ENCODE measurements at regions not wholly inside any gene's neighbourhood (a gene's known extent, or its start where the extent isn't known, plus 50 kb on each side); places are given as distances from the start of the nearest gene placed in this dataset.

- H3K4me1 ChIP-seq (ENCODE audit: control insufficient read depth, insufficient read depth, low read length), result no peaks in the 10 kb centered on the region
- no peak overlapping the region for H3K9ac ChIP-seq (ENCODE audit: low read depth, low read length)
- H3K9me3 ChIP-seq (replicated peaks; ENCODE audit: low read length), result peaks cover 10% of the 10 kb centered on the region
- no peak overlapping the region for H3K4me3 ChIP-seq (ENCODE audit: low read length)
- H3K27me3 ChIP-seq (ENCODE audit: control insufficient read depth, insufficient read depth, low read length), result no peaks in the 10 kb centered on the region
- no peaks in the 10 kb centered on the region for H3K36me3 ChIP-seq (ENCODE audit: insufficient read depth, low read length)
- no peak overlapping the region for H3K4me2 ChIP-seq (ENCODE audit: low read length)
Measured at GRCh38 chr1:239765163-239765562, 326.5 kb upstream of the FMN2 start.

DNA sequence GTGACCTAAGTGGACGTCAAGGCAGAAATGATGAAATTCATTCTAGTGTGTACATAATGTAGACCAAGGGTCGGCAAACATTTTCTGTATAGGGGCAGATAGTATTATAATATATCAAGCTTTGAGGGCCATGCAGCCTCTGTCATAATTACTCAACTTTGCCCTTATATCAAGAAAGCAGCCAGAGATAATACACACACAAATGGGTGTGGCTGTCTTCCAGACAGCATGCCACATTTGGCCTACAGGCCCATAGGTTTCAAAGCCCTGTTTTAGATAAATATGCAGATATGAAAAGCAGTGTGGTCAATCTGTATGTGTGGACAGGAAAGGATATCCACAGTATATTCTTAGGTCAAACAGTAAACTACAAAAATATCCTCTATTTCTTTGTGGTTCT, 320.1 kb upstream of the FMN2 start:
- no peak overlapping the region for H3K4me2 ChIP-seq (ENCODE audit: low read length)
- no peaks in the 10 kb centered on the region for H3K4me1 ChIP-seq (ENCODE audit: control insufficient read depth, insufficient read depth, low read length)
- H3K36me3 ChIP-seq (ENCODE audit: insufficient read depth, low read length), result no peaks in the 10 kb centered on the region
- H3K27me3 ChIP-seq (ENCODE audit: control insufficient read depth, insufficient read depth, low read length), result no peaks in the 10 kb centered on the region
- no peak overlapping the region for H3K4me3 ChIP-seq (ENCODE audit: low read length)
- H3K9ac ChIP-seq (ENCODE audit: low read depth, low read length), result no peak overlapping the region
- H3K9me3 ChIP-seq (replicated peaks; ENCODE audit: low read length), result peaks cover 9% of the 10 kb centered on the region

- no peak overlapping the region for H3K4me2 ChIP-seq (ENCODE audit: low read length)
- no peaks in the 10 kb centered on the region for H3K27me3 ChIP-seq (ENCODE audit: control insufficient read depth, insufficient read depth, low read length)
- H3K36me3 ChIP-seq (ENCODE audit: insufficient read depth, low read length), result no peaks in the 10 kb centered on the region
- no peak overlapping the region for H3K9ac ChIP-seq (ENCODE audit: low read depth, low read length)
- H3K4me3 ChIP-seq (ENCODE audit: low read length), result no peak overlapping the region
- H3K4me1 ChIP-seq (ENCODE audit: control insufficient read depth, insufficient read depth, low read length), result no peaks in the 10 kb centered on the region
- H3K9me3 ChIP-seq (replicated peaks; ENCODE audit: low read length), result peaks cover 9% of the 10 kb centered on the region
Measured at GRCh38 chr1:239772446-239772845, 319.2 kb upstream of the FMN2 start.

GRCh38 chr1:239775466-239775865, 316.2 kb upstream of the FMN2 start:
- Histone ChIP-seq H3K4me1 (ENCODE audit: control insufficient read depth, insufficient read depth, low read length) (no peaks in the 10 kb centered on the region), H3K27me3 (ENCODE audit: control insufficient read depth, insufficient read depth, low read length) (no peaks in the 10 kb centered on the region), H3K9ac (ENCODE audit: low read depth, low read length) (no peak overlapping the region), H3K9me3 (replicated peaks; ENCODE audit: low read length) (peaks cover 3% of the 10 kb centered on the region), H3K4me3 (ENCODE audit: low read length) (no peak overlapping the region), H3K36me3 (ENCODE audit: insufficient read depth, low read length) (no peaks in the 10 kb centered on the region), H3K4me2 (ENCODE audit: low read length) (no peak overlapping the region)

DNA sequence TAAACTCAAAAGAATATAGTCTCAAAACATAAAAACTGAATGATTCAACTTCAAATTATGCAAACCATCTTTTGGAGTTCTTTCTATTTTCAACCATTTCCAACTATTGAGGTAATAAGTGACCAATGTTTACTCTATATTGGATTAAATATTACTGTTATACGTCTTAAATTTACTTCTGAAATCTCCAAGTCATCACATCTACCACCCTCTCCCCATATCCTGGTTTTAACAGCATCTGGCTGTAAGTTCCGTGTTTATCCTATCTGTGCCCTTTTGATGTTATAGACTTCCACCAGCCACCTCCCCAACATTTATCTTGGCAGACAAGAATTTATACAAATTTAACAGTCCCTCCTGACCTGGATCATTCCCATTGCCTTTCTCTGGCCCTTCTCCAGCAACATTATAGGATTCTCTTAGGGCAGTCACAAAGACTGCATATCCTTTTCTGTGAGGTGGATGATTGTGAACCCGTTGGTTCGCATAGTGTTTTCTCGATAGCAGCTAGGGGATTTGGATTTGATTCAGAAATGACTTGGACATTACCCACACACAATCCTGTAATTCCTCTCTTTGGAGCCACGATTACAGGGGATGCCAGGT, 313.4 kb upstream of the FMN2 start:
- Histone ChIP-seq H3K9ac (ENCODE audit: low read depth, low read length) (no peak overlapping the region), H3K9me3 (replicated peaks; ENCODE audit: low read length) (no peaks in the 10 kb centered on the region), H3K4me2 (ENCODE audit: low read length) (no peak overlapping the region), H3K36me3 (ENCODE audit: insufficient read depth, low read length) (no peaks in the 10 kb centered on the region), H3K4me3 (ENCODE audit: low read length) (no peak overlapping the region), H3K27me3 (ENCODE audit: control insufficient read depth, insufficient read depth, low read length) (no peaks in the 10 kb centered on the region), H3K4me1 (ENCODE audit: control insufficient read depth, insufficient read depth, low read length) (no peaks in the 10 kb centered on the region)

DNA sequence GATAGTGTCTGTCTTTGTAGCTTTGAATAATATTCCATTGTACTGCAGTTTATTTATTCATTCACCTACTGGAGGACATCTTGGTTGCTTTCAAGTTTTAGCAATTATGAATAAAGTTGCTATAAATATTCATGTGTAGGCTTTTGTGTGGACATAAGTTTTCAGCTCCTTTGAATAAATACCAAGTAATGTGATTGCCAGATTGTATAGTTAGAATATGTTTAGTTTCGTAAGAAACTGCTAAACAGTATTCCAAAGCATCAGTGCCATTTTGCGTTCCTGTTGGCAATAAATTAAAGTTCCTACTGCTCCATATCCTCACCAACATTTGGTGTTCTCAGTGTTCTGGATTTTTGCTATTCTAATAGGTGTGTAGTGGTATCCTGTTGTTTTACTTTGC, 311.7 kb upstream of the FMN2 start:
- H3K9ac ChIP-seq (ENCODE audit: low read depth, low read length), result no peak overlapping the region
- no peaks in the 10 kb centered on the region for H3K27me3 ChIP-seq (ENCODE audit: control insufficient read depth, insufficient read depth, low read length)
- no peak overlapping the region for H3K4me2 ChIP-seq (ENCODE audit: low read length)
- H3K4me3 ChIP-seq (ENCODE audit: low read length), result no peak overlapping the region
- no peaks in the 10 kb centered on the region for H3K9me3 ChIP-seq (replicated peaks; ENCODE audit: low read length)
- H3K36me3 ChIP-seq (ENCODE audit: insufficient read depth, low read length), result no peaks in the 10 kb centered on the region
- H3K4me1 ChIP-seq (ENCODE audit: control insufficient read depth, insufficient read depth, low read length), result no peaks in the 10 kb centered on the region

- Histone ChIP-seq H3K36me3 (ENCODE audit: insufficient read depth, low read length) (no peaks in the 10 kb centered on the region), H3K9ac (ENCODE audit: low read depth, low read length) (no peak overlapping the region), H3K4me2 (ENCODE audit: low read length) (no peak overlapping the region), H3K4me1 (ENCODE audit: control insufficient read depth, insufficient read depth, low read length) (no peaks in the 10 kb centered on the region), H3K9me3 (replicated peaks; ENCODE audit: low read length) (no peaks in the 10 kb centered on the region), H3K27me3 (ENCODE audit: control insufficient read depth, insufficient read depth, low read length) (no peaks in the 10 kb centered on the region), H3K4me3 (ENCODE audit: low read length) (no peak overlapping the region)
Measured at GRCh38 chr1:239784896-239785295, 306.8 kb upstream of the FMN2 start.

DNA sequence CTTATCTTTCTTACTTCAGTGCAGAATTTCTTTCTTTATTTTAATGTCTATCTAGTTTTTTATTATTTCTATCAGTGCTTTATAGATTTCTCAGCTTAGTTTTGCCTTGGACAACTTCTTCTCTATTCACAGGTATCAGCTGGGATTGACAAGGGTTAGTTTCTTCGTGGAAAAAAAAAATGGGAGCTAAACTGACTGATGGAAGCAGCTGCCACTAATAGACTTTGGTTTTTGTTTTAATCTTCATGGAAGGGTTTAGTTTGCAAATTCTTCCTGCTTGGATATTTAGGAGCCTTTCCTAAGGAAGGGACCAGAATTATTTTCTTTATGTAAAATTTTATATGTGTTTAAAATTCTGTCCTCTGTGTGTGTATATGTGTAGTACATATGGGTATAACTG, 306.1 kb upstream of the FMN2 start:
- Histone ChIP-seq H3K4me1 (ENCODE audit: control insufficient read depth, insufficient read depth, low read length) (no peaks in the 10 kb centered on the region), H3K9ac (ENCODE audit: low read depth, low read length) (no peak overlapping the region), H3K4me3 (ENCODE audit: low read length) (no peak overlapping the region), H3K9me3 (replicated peaks; ENCODE audit: low read length) (no peaks in the 10 kb centered on the region), H3K27me3 (ENCODE audit: control insufficient read depth, insufficient read depth, low read length) (no peaks in the 10 kb centered on the region), H3K36me3 (ENCODE audit: insufficient read depth, low read length) (no peaks in the 10 kb centered on the region), H3K4me2 (ENCODE audit: low read length) (no peak overlapping the region)

DNA sequence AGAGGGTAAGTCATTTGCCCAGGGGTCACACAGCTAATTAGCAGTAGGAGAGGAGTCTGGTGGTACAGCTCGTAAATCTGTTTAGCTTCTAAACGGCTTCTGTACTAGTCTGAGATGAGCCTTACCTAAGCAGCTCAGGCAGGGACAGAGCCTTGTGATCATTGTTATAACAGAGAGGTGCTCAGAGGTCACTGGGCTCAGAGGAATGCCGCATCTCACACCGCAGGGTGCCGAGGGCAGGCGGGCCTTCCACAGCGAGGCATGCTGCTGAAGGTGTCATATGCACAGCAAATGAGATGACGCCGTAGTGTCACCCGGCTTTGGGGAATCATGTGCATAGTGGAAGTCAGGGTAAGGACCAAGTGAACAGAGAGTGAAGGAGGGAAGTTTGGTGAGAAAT, 305.2 kb upstream of the FMN2 start:
- Histone ChIP-seq H3K27me3 (ENCODE audit: control insufficient read depth, insufficient read depth, low read length) (no peaks in the 10 kb centered on the region), H3K9me3 (replicated peaks; ENCODE audit: low read length) (no peaks in the 10 kb centered on the region), H3K36me3 (ENCODE audit: insufficient read depth, low read length) (no peaks in the 10 kb centered on the region), H3K4me3 (ENCODE audit: low read length) (no peak overlapping the region), H3K9ac (ENCODE audit: low read depth, low read length) (no peak overlapping the region), H3K4me1 (ENCODE audit: control insufficient read depth, insufficient read depth, low read length) (no peaks in the 10 kb centered on the region), H3K4me2 (ENCODE audit: low read length) (no peak overlapping the region)

- Histone ChIP-seq H3K9me3 (replicated peaks; ENCODE audit: low read length) (no peaks in the 10 kb centered on the region), H3K9ac (ENCODE audit: low read depth, low read length) (no peak overlapping the region)
Measured at GRCh38 chr1:239792157-239792556, 299.5 kb upstream of the FMN2 start.

DNA sequence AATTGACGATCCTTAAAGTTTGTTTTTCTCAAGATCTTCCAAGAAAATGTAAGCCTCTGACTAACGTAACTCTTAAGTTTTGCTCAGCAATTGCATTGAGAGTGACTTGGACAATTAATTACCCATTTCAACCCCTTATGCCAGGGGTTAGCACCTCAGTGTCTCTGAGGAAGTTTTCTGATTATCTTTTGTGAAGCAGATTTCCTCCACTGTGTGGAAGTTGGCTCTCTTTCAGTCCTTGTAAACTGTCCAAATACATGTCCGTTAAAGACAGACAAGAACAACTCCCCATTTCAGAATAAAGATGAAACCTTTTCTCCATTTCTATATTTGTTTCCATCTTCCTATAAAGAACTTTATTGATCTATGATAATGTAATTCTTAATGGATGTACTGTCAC, 296.4 kb upstream of the FMN2 start:
- H3K4me2 ChIP-seq (ENCODE audit: low read length), result no peak overlapping the region
- H3K4me1 ChIP-seq (ENCODE audit: control insufficient read depth, insufficient read depth, low read length), result no peaks in the 10 kb centered on the region
- H3K36me3 ChIP-seq (ENCODE audit: insufficient read depth, low read length), result no peaks in the 10 kb centered on the region
- H3K9ac ChIP-seq (ENCODE audit: low read depth, low read length), result no peak overlapping the region
- H3K9me3 ChIP-seq (replicated peaks; ENCODE audit: low read length), result peaks cover 13% of the 10 kb centered on the region
- no peak overlapping the region for H3K4me3 ChIP-seq (ENCODE audit: low read length)
- H3K27me3 ChIP-seq (ENCODE audit: control insufficient read depth, insufficient read depth, low read length), result no peaks in the 10 kb centered on the region

More at GRCh38 chr1:239792157-239792556, 299.5 kb upstream of the FMN2 start:
- no peak overlapping the region for H3K4me2 ChIP-seq (ENCODE audit: low read length)
- H3K4me3 ChIP-seq (ENCODE audit: low read length), result no peak overlapping the region
- H3K27me3 ChIP-seq (ENCODE audit: control insufficient read depth, insufficient read depth, low read length), result no peaks in the 10 kb centered on the region
- no peaks in the 10 kb centered on the region for H3K36me3 ChIP-seq (ENCODE audit: insufficient read depth, low read length)
- H3K4me1 ChIP-seq (ENCODE audit: control insufficient read depth, insufficient read depth, low read length), result no peaks in the 10 kb centered on the region

- H3K9me3 ChIP-seq (replicated peaks; ENCODE audit: low read length), result peaks cover 15% of the 10 kb centered on the region
- H3K4me1 ChIP-seq (ENCODE audit: control insufficient read depth, insufficient read depth, low read length), result no peaks in the 10 kb centered on the region
- no peaks in the 10 kb centered on the region for H3K27me3 ChIP-seq (ENCODE audit: control insufficient read depth, insufficient read depth, low read length)
- no peak overlapping the region for H3K4me3 ChIP-seq (ENCODE audit: low read length)
- H3K9ac ChIP-seq (ENCODE audit: low read depth, low read length), result no peak overlapping the region
- no peaks in the 10 kb centered on the region for H3K36me3 ChIP-seq (ENCODE audit: insufficient read depth, low read length)
- H3K4me2 ChIP-seq (ENCODE audit: low read length), result no peak overlapping the region
Measured at GRCh38 chr1:239799617-239800016, 292.1 kb upstream of the FMN2 start.

All from skeletal muscle satellite cell (primary cell).